ENCODE measurements at regions not wholly inside any gene's neighbourhood (a gene's known extent, or its start where the extent isn't known, plus 50 kb on each side); places are given as distances from the start of the nearest gene placed in this dataset.

GRCh38 chr4:125791896-125792295, 477.1 kb downstream of the FAT4 start:
- no peak for TF ChIP-seq CTCF (IDR thresholded peaks at IDR 0.05; ENCODE audit: insufficient read depth, low read depth, low read length)
- no peak for TF ChIP-seq EZH2 (IDR thresholded peaks at IDR 0.05; ENCODE audit: insufficient read depth, low read length)
